ENCODE measurements at regions not wholly inside any gene's neighbourhood (a gene's known extent, or its start where the extent isn't known, plus 50 kb on each side); places are given as distances from the start of the nearest gene placed in this dataset.

DNA sequence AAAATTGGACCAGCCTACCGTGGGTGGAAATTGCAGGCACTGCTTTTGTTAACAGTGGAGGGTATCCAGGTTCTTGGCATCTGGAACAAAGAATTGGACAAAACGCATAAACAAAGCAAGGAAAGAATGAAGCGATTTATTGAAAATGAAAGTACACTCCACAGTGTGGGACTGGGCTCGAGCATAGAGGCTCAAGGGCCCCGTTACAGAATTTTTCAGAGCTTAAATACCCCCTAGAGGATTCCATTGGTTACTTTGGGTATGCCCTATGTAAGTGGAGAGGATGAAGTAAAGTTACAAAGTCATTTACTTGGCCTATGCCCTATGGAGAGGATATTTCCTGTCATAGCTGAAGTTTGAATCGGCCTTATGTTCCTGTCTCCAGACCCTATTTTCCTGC, 85.3 kb downstream of the GLUD2 start:
- no TSS peak for BruUV-seq (replicated peaks)
- SMC1A ChIA-PET (ENCODE audit: uncharacterized antibody, unreplicated experiment): no interaction called here

More for the DNA sequence above, 85.3 kb downstream of the GLUD2 start:
- intact Hi-C loops (cut with micrococcal nuclease; ENCODE audit: unreplicated experiment) (loop anchor here (10.0 kb wide), 1 partner anchor 62 kb away; no protein-coding TSS in a partner anchor), in situ Hi-C loops (cut with MboI) (no loop called here)
- Histone ChIP-seq H3K79me2 (ENCODE audit: control insufficient read depth, insufficient read depth, low read length) (no peaks in the 10 kb centered on the region), H3K9me3 (replicated peaks; ENCODE audit: control insufficient read depth, insufficient read depth, low read length) (no peaks in the 10 kb centered on the region; the same call in 2 of the 3 replicates), H2AFZ (ENCODE audit: control insufficient read depth, low read depth, low read length) (no peak overlapping the region), H3K27ac (ENCODE audit: control insufficient read depth, insufficient read depth) (no peak overlapping the region), H3K4me1 (ENCODE audit: control insufficient read depth, insufficient read depth, low read length) (no peaks in the 10 kb centered on the region), H3K27me3 (replicated peaks in 1 of 2; ENCODE audit: control insufficient read depth in 2 of 2, insufficient read depth in 2 of 2, low read length in 1 of 2) (no peaks in the 10 kb centered on the region), H3K4me2 (ENCODE audit: control insufficient read depth, insufficient read depth) (no peak overlapping the region), H3K9ac (ENCODE audit: control insufficient read depth, insufficient read depth, low read length) (no peak overlapping the region), H3K4me3 (no peak overlapping the region), H4K20me1 (ENCODE audit: control insufficient read depth, insufficient read depth) (no peaks in the 10 kb centered on the region), H3K36me3 (ENCODE audit: control insufficient read depth in 2 of 2, insufficient read depth in 2 of 2, low read length in 1 of 2) (no peaks in the 10 kb centered on the region)
- ChIA-PET RAD21 (ENCODE audit: unreplicated experiment) (interaction anchor here (1.1 kb wide), 1 partner anchor 189 kb away, joined by 3 read pairs; no protein-coding TSS in a partner anchor), POLR2A (no interaction called here), CTCF (no interaction called here)
- DNase-seq (ENCODE audit: low read depth, low spot score): no peak
- ATAC-seq: no peak
- 52% methylated on average over 6 of the region's 6 CpGs for WGBS (ENCODE audit: insufficient coverage, insufficient replicate concordance, low lambda C conversion rate, missing lambda C conversion rate)
- FAIRE-seq: no peak
- TF ChIP-seq, protein P1, sequence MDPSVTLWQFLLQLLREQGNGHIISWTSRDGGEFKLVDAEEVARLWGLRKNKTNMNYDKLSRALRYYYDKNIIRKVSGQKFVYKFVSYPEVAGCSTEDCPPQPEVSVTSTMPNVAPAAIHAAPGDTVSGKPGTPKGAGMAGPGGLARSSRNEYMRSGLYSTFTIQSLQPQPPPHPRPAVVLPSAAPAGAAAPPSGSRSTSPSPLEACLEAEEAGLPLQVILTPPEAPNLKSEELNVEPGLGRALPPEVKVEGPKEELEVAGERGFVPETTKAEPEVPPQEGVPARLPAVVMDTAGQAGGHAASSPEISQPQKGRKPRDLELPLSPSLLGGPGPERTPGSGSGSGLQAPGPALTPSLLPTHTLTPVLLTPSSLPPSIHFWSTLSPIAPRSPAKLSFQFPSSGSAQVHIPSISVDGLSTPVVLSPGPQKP (IDR thresholded peaks at IDR 0.05; ENCODE audit: low read depth, low read length): no peak
- TF ChIP-seq, protein P2, sequence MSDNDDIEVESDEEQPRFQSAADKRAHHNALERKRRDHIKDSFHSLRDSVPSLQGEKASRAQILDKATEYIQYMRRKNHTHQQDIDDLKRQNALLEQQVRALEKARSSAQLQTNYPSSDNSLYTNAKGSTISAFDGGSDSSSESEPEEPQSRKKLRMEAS (IDR thresholded peaks at IDR 0.05; ENCODE audit: low read depth, low read length): no peak
- TF ChIP-seq, protein P3, sequence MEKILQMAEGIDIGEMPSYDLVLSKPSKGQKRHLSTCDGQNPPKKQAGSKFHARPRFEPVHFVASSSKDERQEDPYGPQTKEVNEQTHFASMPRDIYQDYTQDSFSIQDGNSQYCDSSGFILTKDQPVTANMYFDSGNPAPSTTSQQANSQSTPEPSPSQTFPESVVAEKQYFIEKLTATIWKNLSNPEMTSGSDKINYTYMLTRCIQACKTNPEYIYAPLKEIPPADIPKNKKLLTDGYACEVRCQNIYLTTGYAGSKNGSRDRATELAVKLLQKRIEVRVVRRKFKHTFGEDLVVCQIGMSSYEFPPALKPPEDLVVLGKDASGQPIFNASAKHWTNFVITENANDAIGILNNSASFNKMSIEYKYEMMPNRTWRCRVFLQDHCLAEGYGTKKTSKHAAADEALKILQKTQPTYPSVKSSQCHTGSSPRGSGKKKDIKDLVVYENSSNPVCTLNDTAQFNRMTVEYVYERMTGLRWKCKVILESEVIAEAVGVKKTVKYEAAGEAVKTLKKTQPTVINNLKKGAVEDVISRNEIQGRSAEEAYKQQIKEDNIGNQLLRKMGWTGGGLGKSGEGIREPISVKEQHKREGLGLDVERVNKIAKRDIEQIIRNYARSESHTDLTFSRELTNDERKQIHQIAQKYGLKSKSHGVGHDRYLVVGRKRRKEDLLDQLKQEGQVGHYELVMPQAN (conservative IDR thresholded peaks at IDR 0.05): no peak
- no peak for TF ChIP-seq RUNX3 (IDR thresholded peaks at IDR 0.05; ENCODE audit: low read length)
- TF ChIP-seq IRF4 (IDR thresholded peaks at IDR 0.05; ENCODE audit: low read depth, low read length): no peak
- TF ChIP-seq SMAD5 (IDR thresholded peaks at IDR 0.05; ENCODE audit: low read depth): no peak
- TF ChIP-seq HDAC2 (IDR thresholded peaks at IDR 0.05): no peak
- no peak for TF ChIP-seq ASH2L (IDR thresholded peaks at IDR 0.05; ENCODE audit: borderline replicate concordance, low read depth)
- TF ChIP-seq SPI1 (IDR thresholded peaks at IDR 0.05; ENCODE audit: borderline replicate concordance, insufficient read depth, low read depth, low read length): no peak
- TF ChIP-seq, protein P4, sequence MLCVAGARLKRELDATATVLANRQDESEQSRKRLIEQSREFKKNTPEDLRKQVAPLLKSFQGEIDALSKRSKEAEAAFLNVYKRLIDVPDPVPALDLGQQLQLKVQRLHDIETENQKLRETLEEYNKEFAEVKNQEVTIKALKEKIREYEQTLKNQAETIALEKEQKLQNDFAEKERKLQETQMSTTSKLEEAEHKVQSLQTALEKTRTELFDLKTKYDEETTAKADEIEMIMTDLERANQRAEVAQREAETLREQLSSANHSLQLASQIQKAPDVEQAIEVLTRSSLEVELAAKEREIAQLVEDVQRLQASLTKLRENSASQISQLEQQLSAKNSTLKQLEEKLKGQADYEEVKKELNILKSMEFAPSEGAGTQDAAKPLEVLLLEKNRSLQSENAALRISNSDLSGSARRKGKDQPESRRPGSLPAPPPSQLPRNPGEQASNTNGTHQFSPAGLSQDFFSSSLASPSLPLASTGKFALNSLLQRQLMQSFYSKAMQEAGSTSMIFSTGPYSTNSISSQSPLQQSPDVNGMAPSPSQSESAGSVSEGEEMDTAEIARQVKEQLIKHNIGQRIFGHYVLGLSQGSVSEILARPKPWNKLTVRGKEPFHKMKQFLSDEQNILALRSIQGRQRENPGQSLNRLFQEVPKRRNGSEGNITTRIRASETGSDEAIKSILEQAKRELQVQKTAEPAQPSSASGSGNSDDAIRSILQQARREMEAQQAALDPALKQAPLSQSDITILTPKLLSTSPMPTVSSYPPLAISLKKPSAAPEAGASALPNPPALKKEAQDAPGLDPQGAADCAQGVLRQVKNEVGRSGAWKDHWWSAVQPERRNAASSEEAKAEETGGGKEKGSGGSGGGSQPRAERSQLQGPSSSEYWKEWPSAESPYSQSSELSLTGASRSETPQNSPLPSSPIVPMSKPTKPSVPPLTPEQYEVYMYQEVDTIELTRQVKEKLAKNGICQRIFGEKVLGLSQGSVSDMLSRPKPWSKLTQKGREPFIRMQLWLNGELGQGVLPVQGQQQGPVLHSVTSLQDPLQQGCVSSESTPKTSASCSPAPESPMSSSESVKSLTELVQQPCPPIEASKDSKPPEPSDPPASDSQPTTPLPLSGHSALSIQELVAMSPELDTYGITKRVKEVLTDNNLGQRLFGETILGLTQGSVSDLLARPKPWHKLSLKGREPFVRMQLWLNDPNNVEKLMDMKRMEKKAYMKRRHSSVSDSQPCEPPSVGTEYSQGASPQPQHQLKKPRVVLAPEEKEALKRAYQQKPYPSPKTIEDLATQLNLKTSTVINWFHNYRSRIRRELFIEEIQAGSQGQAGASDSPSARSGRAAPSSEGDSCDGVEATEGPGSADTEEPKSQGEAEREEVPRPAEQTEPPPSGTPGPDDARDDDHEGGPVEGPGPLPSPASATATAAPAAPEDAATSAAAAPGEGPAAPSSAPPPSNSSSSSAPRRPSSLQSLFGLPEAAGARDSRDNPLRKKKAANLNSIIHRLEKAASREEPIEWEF (IDR thresholded peaks at IDR 0.05; ENCODE audit: insufficient replicate concordance, low read depth, low read length): no peak
- TF ChIP-seq EP300 (IDR thresholded peaks at IDR 0.05; ENCODE audit: borderline replicate concordance in 1 of 2, control insufficient read depth in 1 of 2, low read depth in 2 of 2, low read length in 2 of 2): no peak

Measured in GM12878 (cell line).